ENCODE measurements at regions not wholly inside any gene's neighbourhood (a gene's known extent, or its start where the extent isn't known, plus 50 kb on each side); places are given as distances from the start of the nearest gene placed in this dataset.

GRCh38 chr1:198918920-198919319 lies 280.1 kb downstream of the PTPRC start:
- no CpG with 5 or more reads among the region's 5 CpGs for WGBS (ENCODE audit: extremely low coverage, insufficient coverage, insufficient read length)
- no peak overlapping the region for H3K4ac ChIP-seq (ENCODE audit: low read depth, low read length)
- no peaks in the 10 kb centered on the region for H3K4me1 ChIP-seq (ENCODE audit: control insufficient read depth in 1 of 2, insufficient read depth in 2 of 2, low read length in 2 of 2)
- H3K18ac ChIP-seq (ENCODE audit: low read length) = no peak overlapping the region
- no peak overlapping the region for H3K14ac ChIP-seq (ENCODE audit: low read length)
- H4K8ac ChIP-seq (ENCODE audit: low read depth, low read length) = no peak overlapping the region
- DNase-seq = no peak
- H4K91ac ChIP-seq (ENCODE audit: low read depth, low read length) = no peak overlapping the region
- H2AFZ ChIP-seq (ENCODE audit: insufficient read depth, low read length, poor library complexity) = no peak overlapping the region
- no peak overlapping the region for H3K9ac ChIP-seq (ENCODE audit: low read length)
- H3K23ac ChIP-seq (ENCODE audit: low read length) = no peak overlapping the region
- H2BK120ac ChIP-seq (ENCODE audit: insufficient read depth, low read length, poor library complexity) = no peak overlapping the region
- H3K79me2 ChIP-seq (ENCODE audit: control insufficient read depth, insufficient read depth, low read length, poor library complexity) = no peaks in the 10 kb centered on the region
- no peaks in the 10 kb centered on the region for H3K27me3 ChIP-seq (ENCODE audit: insufficient read depth, low read length)
- H4K12ac ChIP-seq (ENCODE audit: low read depth, low read length) = no peak overlapping the region
- H2BK5ac ChIP-seq (ENCODE audit: low read depth, low read length, poor library complexity) = no peak overlapping the region
- H3K79me1 ChIP-seq (ENCODE audit: low read length) = no peaks in the 10 kb centered on the region
- no peak overlapping the region for H3K27ac ChIP-seq (ENCODE audit: low read depth, low read length)
- no peak overlapping the region for H2AK5ac ChIP-seq (ENCODE audit: low read length)
- H3K36me3 ChIP-seq (ENCODE audit: control insufficient read depth in 1 of 2, insufficient read depth in 2 of 2, low read length in 2 of 2) = no peaks in the 10 kb centered on the region
- no peak overlapping the region for H3K4me3 ChIP-seq (ENCODE audit: low read depth, low read length)
- no peaks in the 10 kb centered on the region for H3K9me3 ChIP-seq (ENCODE audit: insufficient read depth, low read depth, low read length)
- no peak overlapping the region for H2BK12ac ChIP-seq (ENCODE audit: low read length)
- no peak overlapping the region for H3K4me2 ChIP-seq (ENCODE audit: low read length)

- Histone ChIP-seq H2AFZ (ENCODE audit: insufficient read depth, low read length, poor library complexity) (no peak overlapping the region), H3K4ac (ENCODE audit: low read depth, low read length) (no peak overlapping the region), H3K36me3 (ENCODE audit: control insufficient read depth in 1 of 2, insufficient read depth in 2 of 2, low read length in 2 of 2) (no peaks in the 10 kb centered on the region), H3K14ac (ENCODE audit: low read length) (no peak overlapping the region), H3K9me3 (ENCODE audit: insufficient read depth, low read depth, low read length) (no peaks in the 10 kb centered on the region), H3K4me1 (ENCODE audit: control insufficient read depth in 1 of 2, insufficient read depth in 2 of 2, low read length in 2 of 2) (no peaks in the 10 kb centered on the region), H3K27ac (ENCODE audit: low read depth, low read length) (no peak overlapping the region), H3K79me1 (ENCODE audit: low read length) (no peaks in the 10 kb centered on the region), H3K9ac (ENCODE audit: low read length) (no peak overlapping the region), H4K91ac (ENCODE audit: low read depth, low read length) (no peak overlapping the region), H3K23ac (ENCODE audit: low read length) (no peak overlapping the region), H3K4me3 (ENCODE audit: low read depth, low read length) (no peak overlapping the region), H3K4me2 (ENCODE audit: low read length) (no peak overlapping the region), H3K27me3 (ENCODE audit: insufficient read depth, low read length) (no peaks in the 10 kb centered on the region), H3K79me2 (ENCODE audit: control insufficient read depth, insufficient read depth, low read length, poor library complexity) (no peaks in the 10 kb centered on the region), H4K8ac (ENCODE audit: low read depth, low read length) (no peak overlapping the region), H2BK5ac (ENCODE audit: low read depth, low read length, poor library complexity) (no peak overlapping the region), H2BK12ac (ENCODE audit: low read length) (no peak overlapping the region), H4K12ac (ENCODE audit: low read depth, low read length) (no peak overlapping the region), H2AK5ac (ENCODE audit: low read length) (no peak overlapping the region), H3K18ac (ENCODE audit: low read length) (no peak overlapping the region), H2BK120ac (ENCODE audit: insufficient read depth, low read length, poor library complexity) (no peak overlapping the region)
- DNase-seq = no peak
- WGBS (ENCODE audit: extremely low coverage, insufficient coverage, insufficient read length) = no CpG with 5 or more reads among the region's 5 CpGs
These were observed 281.0 kb downstream of the PTPRC start for GRCh38 chr1:198919667-198920398.

GRCh38 chr1:198922638-198923430 lies 284.0 kb downstream of the PTPRC start:
- WGBS (ENCODE audit: extremely low coverage, insufficient coverage, insufficient read length) = no CpG with 5 or more reads among the region's 5 CpGs
- DNase-seq = peak in 1 of 2 donors; percentile 49

GRCh38 chr1:198923993-198924392 lies 285.2 kb downstream of the PTPRC start:
- DNase-seq = no peak
- H4K91ac ChIP-seq (ENCODE audit: low read depth, low read length) = no peak overlapping the region
- no peaks in the 10 kb centered on the region for H3K4me1 ChIP-seq (ENCODE audit: control insufficient read depth in 1 of 2, insufficient read depth in 2 of 2, low read length in 2 of 2)
- no peaks in the 10 kb centered on the region for H3K79me2 ChIP-seq (ENCODE audit: control insufficient read depth, insufficient read depth, low read length, poor library complexity)
- H3K4me3 ChIP-seq (ENCODE audit: low read depth, low read length) = no peak overlapping the region
- H2BK5ac ChIP-seq (ENCODE audit: low read depth, low read length, poor library complexity) = no peak overlapping the region
- H3K27ac ChIP-seq (ENCODE audit: low read depth, low read length) = no peak overlapping the region
- no peak overlapping the region for H3K4me2 ChIP-seq (ENCODE audit: low read length)
- H2BK120ac ChIP-seq (ENCODE audit: insufficient read depth, low read length, poor library complexity) = no peak overlapping the region
- H3K18ac ChIP-seq (ENCODE audit: low read length) = no peak overlapping the region
- H4K8ac ChIP-seq (ENCODE audit: low read depth, low read length) = no peak overlapping the region
- whole genome bisulfite sequencing (ENCODE audit: extremely low coverage, insufficient coverage, insufficient read length) = no CpG with 5 or more reads among the region's 1 CpG
- H3K9me3 ChIP-seq (ENCODE audit: insufficient read depth, low read depth, low read length) = no peaks in the 10 kb centered on the region
- H3K23ac ChIP-seq (ENCODE audit: low read length) = no peak overlapping the region
- H3K79me1 ChIP-seq (ENCODE audit: low read length) = no peaks in the 10 kb centered on the region
- no peaks in the 10 kb centered on the region for H3K36me3 ChIP-seq (ENCODE audit: control insufficient read depth in 1 of 2, insufficient read depth in 2 of 2, low read length in 2 of 2)
- H4K12ac ChIP-seq (ENCODE audit: low read depth, low read length) = no peak overlapping the region
- no peak overlapping the region for H2AFZ ChIP-seq (ENCODE audit: insufficient read depth, low read length, poor library complexity)
- no peak overlapping the region for H2BK12ac ChIP-seq (ENCODE audit: low read length)
- no peak overlapping the region for H3K4ac ChIP-seq (ENCODE audit: low read depth, low read length)
- H2AK5ac ChIP-seq (ENCODE audit: low read length) = no peak overlapping the region
- no peak overlapping the region for H3K14ac ChIP-seq (ENCODE audit: low read length)
- no peaks in the 10 kb centered on the region for H3K27me3 ChIP-seq (ENCODE audit: insufficient read depth, low read length)
- no peak overlapping the region for H3K9ac ChIP-seq (ENCODE audit: low read length)

More at GRCh38 chr1:198922638-198923430, 284.0 kb downstream of the PTPRC start:
- Histone ChIP-seq H2BK120ac (ENCODE audit: insufficient read depth, low read length, poor library complexity) (no peak overlapping the region), H2BK5ac (ENCODE audit: low read depth, low read length, poor library complexity) (no peak overlapping the region), H2AFZ (ENCODE audit: insufficient read depth, low read length, poor library complexity) (no peak overlapping the region), H3K79me1 (ENCODE audit: low read length) (no peaks in the 10 kb centered on the region), H3K18ac (ENCODE audit: low read length) (no peak overlapping the region), H3K4me2 (ENCODE audit: low read length) (no peak overlapping the region), H2BK12ac (ENCODE audit: low read length) (no peak overlapping the region), H3K4ac (ENCODE audit: low read depth, low read length) (no peak overlapping the region), H3K4me1 (ENCODE audit: control insufficient read depth in 1 of 2, insufficient read depth in 2 of 2, low read length in 2 of 2) (no peaks in the 10 kb centered on the region), H3K14ac (ENCODE audit: low read length) (no peak overlapping the region), H3K9ac (ENCODE audit: low read length) (no peak overlapping the region), H3K79me2 (ENCODE audit: control insufficient read depth, insufficient read depth, low read length, poor library complexity) (no peaks in the 10 kb centered on the region), H2AK5ac (ENCODE audit: low read length) (no peak overlapping the region), H3K23ac (ENCODE audit: low read length) (no peak overlapping the region), H3K9me3 (ENCODE audit: insufficient read depth, low read depth, low read length) (no peaks in the 10 kb centered on the region), H3K27me3 (ENCODE audit: insufficient read depth, low read length) (no peaks in the 10 kb centered on the region), H3K36me3 (ENCODE audit: control insufficient read depth in 1 of 2, insufficient read depth in 2 of 2, low read length in 2 of 2) (no peaks in the 10 kb centered on the region), H4K8ac (ENCODE audit: low read depth, low read length) (no peak overlapping the region), H3K4me3 (ENCODE audit: low read depth, low read length) (no peak overlapping the region), H4K12ac (ENCODE audit: low read depth, low read length) (no peak overlapping the region), H4K91ac (ENCODE audit: low read depth, low read length) (no peak overlapping the region), H3K27ac (ENCODE audit: low read depth, low read length) (no peak overlapping the region)

Data from trophoblast cell (in vitro differentiated cells and primary cell).